ENCODE measurements at regions not wholly inside any gene's neighbourhood (a gene's known extent, or its start where the extent isn't known, plus 50 kb on each side); places are given as distances from the start of the nearest gene placed in this dataset.

GRCh38 chr1:198007687-198008607 is 90.8 kb downstream of the LHX9 start:
- WGBS (ENCODE audit: insufficient coverage), result 96% methylated on average over 3 of the region's 5 CpGs
- H3K36me3 ChIP-seq (ENCODE audit: control insufficient read depth in 4 of 4, insufficient read depth in 4 of 4, low read length in 3 of 4), result no peaks in the 10 kb centered on the region
- H3K27me3 ChIP-seq (replicated peaks in 2 of 5; ENCODE audit: control insufficient read depth in 4 of 5, insufficient read depth in 5 of 5, low read length in 4 of 5), result no peaks in the 10 kb centered on the region
- peaks cover 0 to 14% (median 10%) of the 10 kb centered on the region in 5 experiments for H3K9me3 ChIP-seq (ENCODE audit: control extremely low read depth in 1 of 5, control insufficient read depth in 4 of 5, insufficient read depth in 2 of 5, low read depth in 1 of 5, low read length in 4 of 5)
- ChIA-PET POLR2A (no interaction called here), CTCF (interaction anchor here (1.2 kb wide), 1 partner anchor 24 kb away, joined by 3 read pairs; no protein-coding TSS in a partner anchor)
- H3K4me3 ChIP-seq (ENCODE audit: control insufficient read depth in 1 of 7, extremely low read depth in 1 of 7, insufficient read depth in 4 of 7, low read depth in 2 of 7, low read length in 6 of 7), result no peak overlapping the region
- H3K27ac ChIP-seq (ENCODE audit: insufficient read depth in 1 of 2, low read depth in 1 of 2, low read length in 2 of 2, poor library complexity in 1 of 2, severe bottlenecking in 2 of 2), result no peak overlapping the region
- DNase-seq, result no peak
- H3K4me1 ChIP-seq (ENCODE audit: control extremely low read depth in 1 of 4, control insufficient read depth in 4 of 4, insufficient read depth in 4 of 4, low read length in 3 of 4), result no peaks in the 10 kb centered on the region

- Histone ChIP-seq H3K9me3 (ENCODE audit: control extremely low read depth in 1 of 5, control insufficient read depth in 4 of 5, insufficient read depth in 2 of 5, low read depth in 1 of 5, low read length in 4 of 5) (peaks cover 0 to 10% (median 8%) of the 10 kb centered on the region in 5 experiments), H3K27ac (ENCODE audit: insufficient read depth in 1 of 2, low read depth in 1 of 2, low read length in 2 of 2, poor library complexity in 1 of 2, severe bottlenecking in 2 of 2) (no peak overlapping the region), H3K27me3 (replicated peaks in 2 of 5; ENCODE audit: control insufficient read depth in 4 of 5, insufficient read depth in 5 of 5, low read length in 4 of 5) (no peaks in the 10 kb centered on the region), H3K4me3 (ENCODE audit: control insufficient read depth in 1 of 7, extremely low read depth in 1 of 7, insufficient read depth in 4 of 7, low read depth in 2 of 7, low read length in 6 of 7) (no peak overlapping the region), H3K36me3 (ENCODE audit: control insufficient read depth in 4 of 4, insufficient read depth in 4 of 4, low read length in 3 of 4) (no peaks in the 10 kb centered on the region), H3K4me1 (ENCODE audit: control extremely low read depth in 1 of 4, control insufficient read depth in 4 of 4, insufficient read depth in 4 of 4, low read length in 3 of 4) (no peaks in the 10 kb centered on the region)
- no CpG with 5 or more reads among the region's 1 CpG for WGBS (ENCODE audit: insufficient coverage)
- DNase-seq, result no peak
- POLR2A ChIA-PET, result no interaction called here
- CTCF ChIA-PET, result interaction anchor here (1.2 kb wide), 1 partner anchor 30 kb away, joined by 3 read pairs; no protein-coding TSS in a partner anchor
Measured at GRCh38 chr1:198014355-198014754, 97.2 kb downstream of the LHX9 start.

DNA sequence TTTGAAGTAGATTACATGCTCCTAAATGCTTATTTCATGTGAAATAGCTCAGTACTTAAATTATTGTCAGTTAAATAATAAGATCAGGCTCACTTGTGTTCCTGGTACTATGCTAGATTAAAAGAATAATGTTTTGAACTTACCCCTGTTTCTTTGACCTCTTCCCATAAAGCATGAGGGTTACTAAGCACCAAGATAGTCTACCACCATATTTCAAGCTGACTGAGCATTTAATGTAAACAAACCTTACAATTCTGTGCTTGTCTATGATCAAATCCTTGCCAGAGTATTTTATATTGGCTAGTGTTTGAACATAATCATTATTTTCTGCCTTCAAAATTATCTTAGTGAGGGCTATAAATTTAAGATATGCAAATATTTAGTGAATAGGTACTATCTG is 98.1 kb downstream of the LHX9 start:
- Histone ChIP-seq H3K27ac (ENCODE audit: insufficient read depth in 1 of 2, low read depth in 1 of 2, low read length in 2 of 2, poor library complexity in 1 of 2, severe bottlenecking in 2 of 2) (no peak overlapping the region), H3K4me3 (ENCODE audit: control insufficient read depth in 1 of 7, extremely low read depth in 1 of 7, insufficient read depth in 4 of 7, low read depth in 2 of 7, low read length in 6 of 7) (no peak overlapping the region), H3K9me3 (ENCODE audit: control extremely low read depth in 1 of 5, control insufficient read depth in 4 of 5, insufficient read depth in 2 of 5, low read depth in 1 of 5, low read length in 4 of 5) (peaks cover 0 to 4% (median 1%) of the 10 kb centered on the region in 5 experiments), H3K4me1 (ENCODE audit: control extremely low read depth in 1 of 4, control insufficient read depth in 4 of 4, insufficient read depth in 4 of 4, low read length in 3 of 4) (no peaks in the 10 kb centered on the region), H3K27me3 (replicated peaks in 2 of 5; ENCODE audit: control insufficient read depth in 4 of 5, insufficient read depth in 5 of 5, low read length in 4 of 5) (no peaks in the 10 kb centered on the region), H3K36me3 (ENCODE audit: control insufficient read depth in 4 of 4, insufficient read depth in 4 of 4, low read length in 3 of 4) (no peaks in the 10 kb centered on the region)
- CTCF ChIA-PET, result interaction anchor here (1.2 kb wide), 1 partner anchor 31 kb away, joined by 3 read pairs; no protein-coding TSS in a partner anchor
- POLR2A ChIA-PET, result no interaction called here
- DNase-seq, result no peak

DNA sequence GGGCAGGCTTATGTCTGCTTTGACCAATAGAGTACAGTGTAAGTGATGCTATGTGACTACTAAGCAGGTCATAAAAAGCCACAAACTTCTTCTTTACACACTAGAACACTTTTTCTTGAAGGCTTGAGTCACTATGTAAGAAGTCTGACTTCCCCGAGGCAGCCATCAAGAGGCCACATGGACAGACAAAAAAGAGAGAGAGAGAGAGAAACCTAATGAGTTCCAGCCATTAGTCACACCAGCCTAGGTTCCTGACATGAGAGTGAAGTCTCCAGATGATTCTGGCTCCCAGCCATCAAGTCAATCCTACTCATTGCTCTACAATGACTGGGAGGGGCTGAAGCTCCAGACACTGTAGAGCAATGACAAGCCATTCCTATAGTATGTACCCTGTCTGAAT is 101.4 kb downstream of the LHX9 start:
- ChIA-PET POLR2A (no interaction called here), CTCF (no interaction called here)
- H3K27me3 ChIP-seq (replicated peaks in 2 of 5; ENCODE audit: control insufficient read depth in 4 of 5, insufficient read depth in 5 of 5, low read length in 4 of 5), result no peaks in the 10 kb centered on the region
- no peaks in the 10 kb centered on the region for H3K4me1 ChIP-seq (ENCODE audit: control extremely low read depth in 1 of 4, control insufficient read depth in 4 of 4, insufficient read depth in 4 of 4, low read length in 3 of 4)
- no peak overlapping the region for H3K27ac ChIP-seq (ENCODE audit: insufficient read depth in 1 of 2, low read depth in 1 of 2, low read length in 2 of 2, poor library complexity in 1 of 2, severe bottlenecking in 2 of 2)
- WGBS (ENCODE audit: insufficient coverage), result 100% methylated on average over 1 of the region's 1 CpG
- H3K4me3 ChIP-seq (ENCODE audit: control insufficient read depth in 1 of 7, extremely low read depth in 1 of 7, insufficient read depth in 4 of 7, low read depth in 2 of 7, low read length in 6 of 7), result no peak overlapping the region
- no peaks in the 10 kb centered on the region for H3K36me3 ChIP-seq (ENCODE audit: control insufficient read depth in 4 of 4, insufficient read depth in 4 of 4, low read length in 3 of 4)
- no peaks in the 10 kb centered on the region for H3K9me3 ChIP-seq (ENCODE audit: control extremely low read depth in 1 of 5, control insufficient read depth in 4 of 5, insufficient read depth in 2 of 5, low read depth in 1 of 5, low read length in 4 of 5)
- peak in 1 of 3 donors; percentile 1 for DNase-seq

GRCh38 chr1:198019126-198019525 is 102.0 kb downstream of the LHX9 start:
- DNase-seq, result no peak
- H3K27me3 ChIP-seq (replicated peaks in 2 of 5; ENCODE audit: control insufficient read depth in 4 of 5, insufficient read depth in 5 of 5, low read length in 4 of 5), result no peaks in the 10 kb centered on the region
- H3K4me1 ChIP-seq (ENCODE audit: control extremely low read depth in 1 of 4, control insufficient read depth in 4 of 4, insufficient read depth in 4 of 4, low read length in 3 of 4), result no peaks in the 10 kb centered on the region
- H3K36me3 ChIP-seq (ENCODE audit: control insufficient read depth in 4 of 4, insufficient read depth in 4 of 4, low read length in 3 of 4), result no peaks in the 10 kb centered on the region
- H3K27ac ChIP-seq (ENCODE audit: insufficient read depth in 1 of 2, low read depth in 1 of 2, low read length in 2 of 2, poor library complexity in 1 of 2, severe bottlenecking in 2 of 2), result no peak overlapping the region
- no peaks in the 10 kb centered on the region for H3K9me3 ChIP-seq (ENCODE audit: control extremely low read depth in 1 of 5, control insufficient read depth in 4 of 5, insufficient read depth in 2 of 5, low read depth in 1 of 5, low read length in 4 of 5)
- ChIA-PET CTCF (no interaction called here), POLR2A (no interaction called here)
- no peak overlapping the region for H3K4me3 ChIP-seq (ENCODE audit: control insufficient read depth in 1 of 7, extremely low read depth in 1 of 7, insufficient read depth in 4 of 7, low read depth in 2 of 7, low read length in 6 of 7)
- no CpG with 5 or more reads among the region's 1 CpG for WGBS (ENCODE audit: insufficient coverage)

DNA sequence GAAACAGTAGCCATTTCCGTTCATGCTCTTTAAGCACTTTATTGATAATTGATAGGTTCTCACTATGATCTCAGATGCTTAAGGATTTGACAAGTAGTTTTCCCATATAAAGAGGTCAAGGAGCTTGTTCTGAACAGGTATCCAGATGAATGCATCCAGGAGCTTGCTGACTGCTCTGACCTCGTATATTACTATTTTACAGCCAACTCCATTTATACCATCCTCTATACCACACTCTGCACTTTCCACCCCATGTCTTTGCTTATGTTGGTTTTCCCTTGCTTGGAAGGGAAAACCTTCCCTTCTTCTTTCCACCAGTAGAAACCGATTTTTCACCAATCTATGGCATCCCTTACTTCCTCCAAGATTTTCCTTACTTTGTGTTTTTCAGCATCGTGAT is 107.2 kb downstream of the LHX9 start:
- WGBS (ENCODE audit: insufficient coverage), result 100% methylated on average over 2 of the region's 4 CpGs
- POLR2A ChIA-PET, result no interaction called here
- H3K27ac ChIP-seq (ENCODE audit: insufficient read depth in 1 of 2, low read depth in 1 of 2, low read length in 2 of 2, poor library complexity in 1 of 2, severe bottlenecking in 2 of 2), result no peak overlapping the region
- H3K9me3 ChIP-seq (ENCODE audit: control extremely low read depth in 1 of 5, control insufficient read depth in 4 of 5, insufficient read depth in 2 of 5, low read depth in 1 of 5, low read length in 4 of 5), result no peaks in the 10 kb centered on the region
- H3K27me3 ChIP-seq (replicated peaks in 2 of 5; ENCODE audit: control insufficient read depth in 4 of 5, insufficient read depth in 5 of 5, low read length in 4 of 5), result no peaks in the 10 kb centered on the region
- H3K4me1 ChIP-seq (ENCODE audit: control extremely low read depth in 1 of 4, control insufficient read depth in 4 of 4, insufficient read depth in 4 of 4, low read length in 3 of 4), result no peaks in the 10 kb centered on the region
- no peak overlapping the region for H3K4me3 ChIP-seq (ENCODE audit: control insufficient read depth in 1 of 7, extremely low read depth in 1 of 7, insufficient read depth in 4 of 7, low read depth in 2 of 7, low read length in 6 of 7)
- no peak for DNase-seq
- no peaks in the 10 kb centered on the region for H3K36me3 ChIP-seq (ENCODE audit: control insufficient read depth in 4 of 4, insufficient read depth in 4 of 4, low read length in 3 of 4)
- CTCF ChIA-PET, result interaction anchor here (1.7 kb wide), 1 partner anchor 21 kb away, joined by 3 read pairs; no protein-coding TSS in a partner anchor

DNA sequence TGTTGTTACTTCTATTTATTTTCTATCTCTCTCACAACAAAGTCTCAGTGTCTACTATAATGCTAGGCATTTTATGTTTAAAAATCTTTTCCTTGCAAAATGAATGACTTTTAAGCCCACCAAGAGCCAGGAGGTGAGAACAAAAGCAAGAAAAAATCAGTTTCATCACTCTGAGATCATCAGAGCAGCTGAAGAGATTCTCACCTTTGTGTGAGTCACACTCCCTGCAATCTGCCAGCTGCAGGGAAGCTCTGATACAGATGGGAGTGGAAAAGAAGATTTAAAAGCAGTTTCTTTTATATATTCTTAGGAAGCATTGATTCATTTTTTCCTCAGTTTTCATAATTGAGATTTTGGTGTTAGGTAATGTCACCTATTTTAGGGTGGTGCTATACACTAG is 107.6 kb downstream of the LHX9 start:
- H3K36me3 ChIP-seq (ENCODE audit: control insufficient read depth in 4 of 4, insufficient read depth in 4 of 4, low read length in 3 of 4), result no peaks in the 10 kb centered on the region
- H3K9me3 ChIP-seq (ENCODE audit: control extremely low read depth in 1 of 5, control insufficient read depth in 4 of 5, insufficient read depth in 2 of 5, low read depth in 1 of 5, low read length in 4 of 5), result no peaks in the 10 kb centered on the region
- no peak for DNase-seq
- ChIA-PET CTCF (interaction anchor here (1.7 kb wide), 1 partner anchor 21 kb away, joined by 3 read pairs; no protein-coding TSS in a partner anchor), POLR2A (no interaction called here)
- H3K27ac ChIP-seq (ENCODE audit: insufficient read depth in 1 of 2, low read depth in 1 of 2, low read length in 2 of 2, poor library complexity in 1 of 2, severe bottlenecking in 2 of 2), result no peak overlapping the region
- H3K27me3 ChIP-seq (replicated peaks in 2 of 5; ENCODE audit: control insufficient read depth in 4 of 5, insufficient read depth in 5 of 5, low read length in 4 of 5), result no peaks in the 10 kb centered on the region
- no peaks in the 10 kb centered on the region for H3K4me1 ChIP-seq (ENCODE audit: control extremely low read depth in 1 of 4, control insufficient read depth in 4 of 4, insufficient read depth in 4 of 4, low read length in 3 of 4)
- no peak overlapping the region for H3K4me3 ChIP-seq (ENCODE audit: control insufficient read depth in 1 of 7, extremely low read depth in 1 of 7, insufficient read depth in 4 of 7, low read depth in 2 of 7, low read length in 6 of 7)
